ENCODE measurements at regions not wholly inside any gene's neighbourhood (a gene's known extent, or its start where the extent isn't known, plus 50 kb on each side); places are given as distances from the start of the nearest gene placed in this dataset.

GRCh38 chr5:4837489-4838058 is 302.6 kb upstream of the ADAMTS16 start:
- TF ChIP-seq POLR2A (IDR thresholded peaks at IDR 0.05) (no peak), CTCF (IDR thresholded peaks at IDR 0.05) (no peak), POLR2AphosphoS5 (IDR thresholded peaks at IDR 0.05) (no peak)

Data from prostate gland (tissue), 2 donors.